DMS 273 (cell line): ENCODE measurements at regions not wholly inside any gene's neighbourhood (a gene's known extent, or its start where the extent isn't known, plus 50 kb on each side); places are given as distances from the start of the nearest gene placed in this dataset.
"Not testable (repeated sequence)": the region's sequence is repeated elsewhere in the genome, so short reads cannot be mapped to it uniquely, and the experiment has no call there.

ENCODE experiments used
- DNase-seq: peaks from one replicate; lab custom pipeline; 2025; ENCODE audit not compliant: unreplicated experiment; lab: John Stamatoyannopoulos, UW

DNA sequence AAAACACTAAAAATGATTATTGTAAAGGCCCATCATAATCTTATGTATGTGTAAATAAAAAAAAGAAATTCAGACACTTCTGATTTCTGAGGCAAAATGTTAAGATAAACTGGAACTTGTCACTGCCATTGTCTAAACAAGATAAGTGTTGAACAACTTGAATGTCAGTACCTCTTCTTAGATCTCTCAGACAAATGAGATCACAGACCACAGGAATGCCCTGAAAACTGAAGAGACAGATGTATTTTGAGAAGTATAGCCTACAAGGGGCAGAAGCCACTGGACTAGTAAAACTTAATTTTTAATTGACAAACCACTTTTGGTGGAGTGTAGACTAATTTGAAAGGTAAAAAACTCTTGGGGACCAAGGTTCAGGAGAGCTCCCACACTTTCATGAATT, 375.5 kb upstream of the SLITRK5 start:
- DNase-seq = no peak

DNA sequence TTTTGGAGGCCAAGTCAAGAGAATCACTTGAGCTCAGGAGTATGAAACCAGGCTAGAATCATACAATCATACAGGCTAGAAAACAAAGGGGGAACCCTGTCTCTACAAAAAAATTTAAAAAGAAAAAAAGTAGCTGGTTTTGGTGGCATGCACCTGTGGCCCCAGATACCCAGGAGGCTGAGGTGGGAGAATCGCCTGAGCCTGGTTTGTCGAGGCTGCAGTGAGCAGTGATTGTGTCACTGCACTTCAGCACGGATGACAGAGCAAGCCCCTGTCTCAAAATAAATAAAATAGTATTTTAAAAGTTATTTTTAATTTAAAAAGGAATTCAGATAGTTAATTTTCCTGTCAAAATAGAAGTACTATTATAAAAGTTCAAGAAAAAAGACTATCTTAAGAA, 369.1 kb upstream of the SLITRK5 start:
- no peak for DNase-seq

DNA sequence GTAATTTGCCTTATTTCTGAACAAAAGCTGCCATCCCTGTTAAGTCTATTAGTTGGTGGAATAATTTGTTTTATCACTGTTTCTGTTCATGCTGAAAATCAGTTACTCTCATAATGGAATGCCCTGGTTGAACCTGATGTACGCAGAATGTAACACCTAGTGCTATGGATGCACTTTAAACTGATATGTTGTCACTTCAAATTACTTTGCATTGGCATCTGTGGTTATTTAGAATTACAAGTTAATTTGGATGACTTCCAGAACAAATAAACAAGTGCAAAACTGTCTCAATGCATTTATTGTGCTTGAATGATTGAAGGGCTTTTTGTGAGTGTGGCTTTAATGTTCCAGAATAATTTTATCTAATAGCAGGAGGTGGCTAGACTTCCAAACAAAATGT, 368.2 kb upstream of the SLITRK5 start:
- DNase-seq = no peak

DNA sequence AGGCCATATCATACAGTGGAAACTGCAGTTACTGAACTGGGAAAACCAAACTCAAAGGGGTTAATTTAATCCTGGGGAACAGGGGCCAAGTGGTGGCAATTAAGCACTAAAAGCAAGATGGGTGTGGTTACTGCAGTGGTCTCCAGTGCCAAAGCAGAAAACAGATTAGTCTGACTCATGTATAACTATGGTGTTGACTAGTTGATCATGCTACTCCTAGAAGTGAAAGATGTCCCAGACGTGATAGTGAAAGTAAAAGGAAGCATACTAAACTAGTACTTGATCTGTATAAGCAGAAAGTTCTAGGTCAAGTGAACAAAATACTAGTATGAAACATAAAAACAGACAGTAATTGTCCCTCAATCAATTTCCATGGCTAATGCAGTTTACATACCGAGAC, 360.0 kb upstream of the SLITRK5 start:
- no peak for DNase-seq

DNA sequence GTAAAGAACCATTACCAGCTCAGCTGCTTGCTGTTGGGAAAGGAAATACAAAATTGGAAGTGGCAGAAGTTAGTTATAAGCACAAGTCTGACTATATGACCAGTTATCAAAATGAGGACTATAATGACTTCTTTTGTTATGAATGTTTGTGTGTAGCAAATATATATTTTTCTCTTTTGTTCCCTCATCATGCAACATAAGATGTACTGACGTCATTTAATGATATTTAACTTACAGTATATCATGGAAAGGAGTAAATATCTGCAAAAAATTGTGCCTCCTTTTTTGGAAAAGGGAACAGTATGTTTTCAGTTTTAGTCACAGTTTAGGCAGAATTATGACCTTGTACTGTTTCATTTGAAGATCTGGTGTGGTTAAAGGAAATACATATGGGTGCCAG, 356.3 kb upstream of the SLITRK5 start:
- DNase-seq = no peak

DNA sequence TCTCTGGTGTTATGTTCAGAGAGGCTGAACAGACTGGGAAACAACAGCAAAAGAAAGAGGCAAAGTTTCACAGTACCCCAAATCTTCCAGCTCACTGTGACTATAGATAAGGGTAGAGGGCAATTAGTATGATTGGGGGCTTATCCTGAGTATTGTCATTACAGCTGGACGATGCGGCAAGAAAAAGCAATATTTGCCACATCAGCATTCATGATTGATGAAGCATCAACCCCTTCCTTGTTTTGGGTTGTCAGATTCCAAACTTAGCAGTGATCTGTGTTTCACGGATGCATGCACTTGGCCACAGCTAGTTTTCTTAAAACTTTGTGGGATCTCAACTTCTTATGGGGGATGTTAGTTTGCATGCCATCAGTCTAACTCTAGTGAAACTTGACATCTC, 348.8 kb upstream of the SLITRK5 start:
- no peak for DNase-seq

DNA sequence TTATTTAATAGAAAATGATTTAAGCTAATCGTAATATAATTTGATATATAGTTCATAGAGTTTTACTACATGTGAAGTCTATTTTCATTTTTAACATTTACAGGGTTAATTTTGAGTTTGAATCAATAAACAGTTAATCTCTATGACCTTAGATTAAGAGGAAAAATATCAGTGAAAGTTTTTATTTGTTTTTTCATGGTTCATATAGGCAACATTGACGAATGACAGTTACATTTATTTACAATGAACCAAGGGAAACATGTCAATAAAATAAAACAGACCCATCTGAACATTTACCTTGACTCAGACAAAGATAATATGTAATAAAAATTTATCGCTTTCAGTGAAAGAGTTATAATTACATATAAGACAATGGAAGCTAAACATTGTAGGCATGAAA, 346.6 kb upstream of the SLITRK5 start:
- DNase-seq = no peak

DNA sequence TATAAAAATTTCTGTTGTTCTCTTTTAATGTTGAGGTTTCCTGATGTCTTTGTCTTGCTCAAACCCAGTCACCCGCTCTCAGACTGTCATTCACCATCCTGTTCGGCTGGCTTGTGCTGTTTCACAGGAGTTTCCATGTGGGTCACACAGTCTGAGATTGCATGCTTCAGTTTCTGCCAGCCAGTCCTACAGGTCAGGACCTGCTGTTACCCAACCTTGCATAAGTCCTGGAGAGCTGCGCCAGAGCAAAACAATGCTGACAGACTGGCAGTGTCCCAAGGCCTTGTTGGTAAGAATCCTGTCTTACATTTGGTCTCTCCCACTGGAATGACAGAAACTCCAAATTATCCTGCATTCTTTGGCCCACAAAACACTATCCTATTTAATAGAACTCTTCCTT, 340.0 kb upstream of the SLITRK5 start:
- DNase-seq = no peak

DNA sequence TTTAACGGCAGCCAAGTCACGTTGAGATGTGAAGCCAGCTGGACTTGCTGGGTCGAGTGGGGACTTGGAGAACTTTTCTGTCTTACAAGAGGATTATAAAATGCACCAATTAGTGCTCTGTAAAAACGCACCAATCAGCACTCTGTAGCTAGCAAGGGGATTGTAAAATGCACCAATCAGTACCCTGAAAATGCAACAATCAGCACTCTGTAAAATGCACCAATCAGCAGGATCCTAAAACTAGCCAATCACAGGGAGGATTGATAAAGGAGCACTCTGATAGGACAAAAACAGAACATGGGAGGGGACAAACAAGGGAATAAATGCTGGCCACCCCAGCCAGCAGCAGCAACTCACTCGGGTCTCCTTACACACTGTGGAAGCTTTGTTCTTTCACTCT, 337.6 kb upstream of the SLITRK5 start:
- DNase-seq = no peak

DNA sequence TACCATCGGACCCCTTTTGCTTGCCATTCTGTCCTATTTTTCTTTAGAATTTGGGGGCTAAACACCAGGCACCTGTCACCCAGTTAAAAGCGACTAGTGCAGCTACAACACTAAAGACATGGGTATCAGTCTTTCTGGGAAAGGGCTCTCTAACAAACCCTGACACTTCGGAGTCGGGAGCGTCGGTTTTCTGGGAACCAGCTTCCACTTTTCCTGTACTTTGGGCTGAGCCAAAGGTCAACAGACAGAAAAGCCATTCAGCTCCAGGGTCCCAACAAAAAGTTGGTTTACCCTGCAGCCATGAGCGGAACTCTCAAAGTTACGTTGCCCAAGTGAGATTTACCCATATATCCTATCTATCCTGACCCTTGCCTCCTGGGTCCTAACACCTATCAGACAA, 337.0 kb upstream of the SLITRK5 start:
- no peak for DNase-seq

DNA sequence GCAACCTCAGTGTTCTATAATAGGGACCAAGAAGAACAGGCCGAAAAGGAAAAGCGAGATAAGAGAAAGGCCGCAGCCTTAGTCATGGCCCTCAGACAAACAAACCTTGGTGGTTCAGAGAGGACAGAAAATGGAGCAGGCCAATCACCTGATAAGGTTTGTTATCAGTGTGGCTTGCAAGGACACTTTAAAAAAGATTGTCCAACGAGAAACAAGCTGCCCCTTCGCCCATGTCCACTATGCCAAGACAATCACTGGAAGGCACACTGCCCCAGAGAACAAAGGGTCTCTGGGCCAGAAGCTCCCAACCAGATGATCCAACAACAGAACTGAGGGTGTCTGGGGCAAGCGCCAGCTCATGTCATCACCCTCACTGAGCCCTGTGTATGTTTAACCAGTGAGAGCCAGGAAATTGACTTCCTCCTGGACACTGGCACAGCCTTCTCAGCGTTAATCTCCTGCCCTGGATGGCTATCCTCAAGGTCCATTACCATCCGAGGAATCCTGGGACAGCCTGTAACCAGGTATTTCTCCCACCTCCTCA, 334.8 kb upstream of the SLITRK5 start:
- DNase-seq = not testable (repeated sequence)

DNA sequence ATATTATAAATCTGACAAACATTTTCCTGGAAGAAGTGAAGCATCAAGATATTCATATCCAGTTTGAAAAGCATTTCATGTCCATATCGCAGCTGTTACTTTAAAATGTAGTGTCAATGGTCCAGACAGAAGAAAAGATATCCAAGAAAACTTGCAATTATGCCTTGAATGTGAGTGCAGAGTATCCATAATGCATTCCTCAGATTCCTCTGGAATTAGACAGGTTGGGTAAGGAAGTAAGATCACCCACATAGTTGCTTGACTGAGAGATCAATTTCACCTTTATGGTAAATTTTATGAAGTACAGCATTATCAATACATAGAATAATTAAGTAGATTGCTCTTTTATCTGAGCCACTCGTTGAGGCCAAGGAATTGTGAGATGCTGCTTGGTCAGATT, 327.0 kb upstream of the SLITRK5 start:
- no peak for DNase-seq

DNA sequence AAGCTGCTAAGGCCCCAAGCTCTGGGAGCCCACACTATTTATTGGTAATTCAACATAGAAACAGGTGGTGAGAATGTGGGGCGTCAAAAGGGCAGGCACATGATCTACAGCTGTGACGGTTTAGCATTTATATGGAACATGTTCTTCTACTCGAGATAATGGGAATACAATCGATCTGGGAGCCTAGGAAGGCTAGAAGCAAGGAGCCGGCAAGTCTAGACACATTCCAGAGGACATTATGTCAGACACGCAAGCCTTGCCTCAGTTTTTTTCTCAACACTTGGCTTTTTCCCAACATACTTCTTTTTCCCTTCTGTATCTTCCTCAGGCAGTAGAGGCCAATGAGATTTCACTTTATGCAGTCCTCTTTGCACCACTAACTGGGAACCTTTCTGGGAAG, 315.7 kb upstream of the SLITRK5 start:
- DNase-seq = no peak

DNA sequence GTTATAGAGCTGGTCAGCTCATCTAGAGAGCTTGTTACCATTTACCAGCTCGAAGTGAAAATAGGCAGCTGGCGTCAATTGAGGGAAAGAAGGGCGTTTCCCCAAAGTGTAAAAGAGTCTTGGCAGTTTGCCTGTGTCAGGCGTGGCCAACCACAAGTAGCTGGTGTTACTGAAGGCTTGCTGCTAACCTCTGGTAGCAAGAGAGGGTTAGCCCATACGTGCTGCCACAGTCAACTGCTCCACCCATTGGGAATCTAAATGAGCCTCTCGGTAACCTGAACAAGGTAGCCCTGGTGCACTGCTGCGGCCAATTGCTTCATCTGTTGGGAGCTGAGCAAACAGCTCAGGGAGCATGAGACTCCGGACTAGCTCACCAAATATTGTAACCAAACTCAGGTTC, 314.9 kb upstream of the SLITRK5 start:
- peak; percentile 0 for DNase-seq

DNA sequence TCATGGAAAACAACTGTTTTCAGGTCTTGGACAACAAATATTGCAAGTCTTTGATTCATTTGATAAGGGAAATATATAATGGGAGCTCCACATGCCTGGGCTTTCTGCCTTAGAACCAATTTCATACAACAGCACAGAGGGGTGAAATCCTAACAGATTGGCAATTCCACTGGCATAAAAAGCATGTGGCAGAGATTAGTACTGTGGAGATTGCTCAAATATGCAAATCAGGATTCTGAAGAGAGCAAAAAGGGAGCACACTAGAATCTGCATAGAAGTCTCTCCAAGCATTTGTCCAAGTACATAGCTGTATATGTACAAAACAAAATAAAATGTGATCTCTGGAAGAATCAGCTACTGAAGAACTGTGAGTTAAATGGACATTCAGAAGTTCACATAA, 312.9 kb upstream of the SLITRK5 start:
- no peak for DNase-seq

DNA sequence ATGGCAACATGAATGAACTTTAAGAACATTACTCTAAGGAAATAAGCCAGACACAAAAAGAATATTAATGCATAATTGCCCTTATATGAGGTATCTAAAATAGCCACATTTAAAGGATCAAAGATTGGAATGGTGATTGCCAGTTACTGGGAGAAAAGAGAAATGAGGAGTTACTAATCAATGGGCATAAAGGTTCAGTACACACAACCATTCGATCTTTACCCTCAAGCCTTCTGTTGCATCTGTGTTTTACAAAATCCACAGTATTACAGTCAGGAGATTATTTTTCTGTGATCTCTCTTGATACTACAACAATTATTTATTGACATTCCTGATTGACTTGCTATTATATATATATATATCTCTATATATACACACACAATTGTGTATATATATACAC, 310.0 kb upstream of the SLITRK5 start:
- DNase-seq = no peak

DNA sequence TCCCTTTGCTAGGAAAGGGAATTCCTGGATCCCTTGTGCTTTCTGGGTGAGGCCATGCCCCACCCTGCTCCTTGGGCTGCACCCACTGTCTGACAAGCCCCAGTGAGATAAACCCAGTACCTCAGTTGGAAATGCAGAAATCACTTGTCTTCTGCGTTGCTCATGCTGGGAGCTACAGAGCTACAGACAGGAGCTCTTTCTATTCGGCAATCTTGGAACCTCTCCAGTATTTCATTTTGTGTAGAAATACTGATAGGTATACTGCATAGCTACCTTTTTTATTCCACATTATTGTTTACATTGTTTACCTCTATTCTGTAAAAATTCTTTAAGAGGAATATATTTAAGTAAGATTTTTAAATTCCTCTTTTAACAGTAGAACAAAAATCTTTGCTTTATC, 302.5 kb upstream of the SLITRK5 start:
- DNase-seq = no peak

DNA sequence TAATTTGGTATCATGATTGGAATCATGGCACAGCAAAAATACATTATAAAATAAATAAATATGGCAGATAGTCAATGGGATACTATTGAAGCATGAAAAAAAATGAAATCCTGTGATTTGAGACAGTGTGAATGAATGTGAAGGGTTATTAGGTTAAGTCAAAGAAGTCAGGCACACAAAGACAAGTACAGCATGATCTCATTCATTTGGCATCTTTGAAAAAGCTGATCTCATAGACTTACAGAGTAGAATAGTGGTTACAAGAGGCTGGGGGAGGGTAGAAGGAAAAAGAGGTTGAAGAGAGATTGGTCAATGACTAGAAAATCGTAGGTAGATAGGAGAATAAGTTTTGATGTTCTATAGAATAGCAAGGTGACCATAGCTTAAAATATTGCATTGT, 295.1 kb upstream of the SLITRK5 start:
- no peak for DNase-seq

DNA sequence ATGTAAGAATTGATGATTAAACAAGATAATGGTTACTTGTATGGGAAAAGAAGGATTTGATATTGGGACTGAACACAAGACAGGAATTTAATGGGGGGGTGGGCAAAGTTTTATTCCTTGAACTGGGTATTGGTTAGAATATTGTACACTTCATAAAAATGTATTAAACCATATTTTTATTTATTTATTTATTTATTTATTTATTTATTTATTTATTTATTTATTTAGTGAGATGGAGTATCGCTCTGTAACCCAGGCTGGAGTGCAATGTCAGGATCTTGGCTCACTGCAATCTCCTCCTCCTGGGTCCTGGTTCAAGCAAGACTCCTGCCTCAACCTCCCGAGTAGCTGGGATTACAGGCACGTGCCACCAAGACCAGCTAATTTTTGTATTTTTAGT, 287.1 kb upstream of the SLITRK5 start:
- no peak for DNase-seq

DNA sequence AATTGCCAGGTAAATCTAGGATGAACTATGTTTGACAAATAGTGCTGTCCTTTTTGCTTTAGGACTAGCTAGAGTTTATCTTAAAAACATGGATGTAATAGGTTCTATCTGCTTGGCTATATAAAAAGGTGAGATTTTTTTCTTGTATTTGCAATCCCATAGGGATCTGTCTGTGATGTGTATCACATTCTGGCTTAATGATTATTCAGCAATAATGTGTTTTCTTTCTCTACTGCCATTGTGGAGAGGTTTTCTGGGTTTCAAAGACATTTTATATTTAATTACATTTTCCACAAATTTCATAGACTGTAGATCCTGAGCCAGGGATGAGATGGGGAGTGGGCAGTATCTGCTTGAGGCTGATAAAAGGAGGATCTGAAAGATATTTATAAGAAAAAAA, 277.8 kb upstream of the SLITRK5 start:
- DNase-seq = no peak

DNA sequence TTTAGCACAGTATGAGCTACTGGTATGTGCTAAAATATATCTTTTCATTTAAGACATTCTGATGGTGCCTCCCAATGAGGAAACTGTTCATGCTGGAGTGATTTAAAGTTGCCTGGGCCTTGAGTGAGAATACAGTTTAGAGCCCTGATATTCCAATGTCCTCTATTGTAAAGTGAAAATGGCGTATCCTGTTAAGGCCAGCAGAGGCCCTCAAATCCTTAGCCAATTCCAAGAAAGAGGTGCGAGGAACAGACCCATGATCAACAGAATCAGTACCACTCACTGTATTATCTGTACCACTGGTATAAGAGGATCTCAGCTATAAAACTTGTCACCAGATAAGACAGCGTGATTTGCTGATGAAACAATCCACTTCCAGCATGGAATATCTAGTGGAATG, 273.1 kb upstream of the SLITRK5 start:
- no peak for DNase-seq

DNA sequence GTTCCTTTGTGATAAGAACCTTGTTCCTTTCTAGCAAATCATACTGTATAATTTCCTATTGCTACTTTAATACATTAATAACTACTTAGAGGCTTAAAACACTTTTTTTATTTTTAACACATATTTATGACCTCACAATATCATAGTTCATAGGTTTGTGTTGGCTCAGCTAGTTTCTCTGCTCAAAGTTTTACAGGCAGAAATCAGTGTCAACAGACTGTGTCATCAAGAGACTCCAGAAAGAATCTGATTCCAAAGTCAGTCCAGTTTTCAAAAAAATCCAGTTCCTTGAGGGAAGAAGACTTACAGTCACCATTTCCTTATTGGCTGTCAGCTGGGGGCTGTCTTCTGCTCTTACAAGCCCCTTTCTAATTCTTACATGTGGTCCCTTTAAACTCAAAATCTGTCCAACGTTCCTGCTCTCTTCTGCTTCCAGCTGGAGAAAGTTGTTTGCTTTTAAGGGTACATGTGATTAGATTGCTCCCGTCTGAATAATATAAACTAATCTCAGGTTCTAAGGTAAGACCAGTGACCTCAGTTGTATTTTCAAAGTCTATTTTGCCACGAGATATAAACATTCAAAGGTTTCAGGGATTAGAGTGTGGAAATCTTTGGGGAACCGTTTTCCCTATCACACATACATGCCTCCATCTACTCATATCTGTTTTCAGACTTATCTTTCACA, 267.3 kb upstream of the SLITRK5 start:
- no peak for DNase-seq

DNA sequence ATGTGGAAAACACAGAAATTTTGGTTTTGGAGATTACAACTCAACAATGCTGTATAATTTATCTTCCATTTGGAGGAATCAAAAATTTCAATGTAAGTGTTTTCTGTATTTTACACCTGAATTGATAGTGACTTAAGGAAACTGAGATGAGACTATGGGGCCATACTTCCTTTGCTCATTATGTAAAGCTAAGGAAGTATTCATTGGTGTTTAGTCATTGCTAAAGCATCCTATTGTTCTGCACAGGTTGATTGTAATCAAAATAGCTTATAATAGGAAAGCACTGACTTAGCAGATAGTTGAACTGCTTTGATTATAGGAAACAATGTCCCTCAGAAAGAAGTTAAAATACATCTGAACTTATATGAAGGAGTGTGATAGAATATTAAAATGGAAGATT, 244.4 kb upstream of the SLITRK5 start:
- no peak for DNase-seq
